Stimulated activated CD4-positive, alpha-beta T cell treated with anti-CD3 and anti-CD28 coated beads, Interleukin-12 subunit alpha, Interleukin-12 subunit beta, amount 100 ng/mL, for 4 hours (primary cell): ENCODE measurements at regions not wholly inside any gene's neighbourhood (a gene's known extent, or its start where the extent isn't known, plus 50 kb on each side); places are given as distances from the start of the nearest gene placed in this dataset.

ENCODE experiments used
- DNase-seq: peaks from one replicate; pipeline ENCODE4 v3.0.0-alpha.2; 2020

DNA sequence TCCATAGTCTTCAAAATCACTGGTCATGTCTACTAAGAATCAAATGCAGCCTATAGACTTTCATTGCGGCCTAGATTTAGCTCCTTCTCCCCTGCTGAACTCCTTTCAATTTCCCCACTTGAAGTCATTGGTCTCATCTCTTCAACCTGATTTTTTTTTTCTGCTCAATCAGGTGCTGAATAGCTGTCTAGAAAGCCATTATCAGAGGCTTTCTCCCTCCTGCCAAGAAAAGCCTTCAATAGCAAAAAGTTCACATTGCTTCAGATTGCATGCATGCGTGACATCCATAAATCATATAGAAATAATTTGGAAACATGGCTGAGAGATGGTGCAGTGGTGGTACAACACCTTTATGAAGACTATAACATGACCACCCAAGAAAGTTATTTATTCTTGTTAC lies 316.2 kb downstream of the PLK2 start:
- DNase-seq = no peak

DNA sequence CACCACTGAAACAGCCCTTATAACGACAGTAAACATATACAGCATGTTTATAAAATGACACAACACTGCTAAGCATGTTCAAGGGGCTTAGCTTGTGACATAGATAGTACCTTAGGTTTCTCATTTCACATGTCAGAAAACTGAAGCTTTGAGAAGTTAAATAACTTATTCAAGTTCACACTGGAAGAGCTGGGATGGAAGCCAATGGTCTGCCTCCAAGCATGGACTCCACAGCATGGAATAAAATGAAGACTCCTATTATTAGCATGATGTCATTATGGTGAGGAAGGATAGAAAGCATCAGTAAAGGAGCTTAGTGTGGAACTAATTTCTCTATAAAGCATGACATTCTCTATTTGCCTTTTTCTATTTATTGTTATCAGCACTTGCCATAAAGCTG lies 316.7 kb downstream of the PLK2 start:
- no peak for DNase-seq

DNA sequence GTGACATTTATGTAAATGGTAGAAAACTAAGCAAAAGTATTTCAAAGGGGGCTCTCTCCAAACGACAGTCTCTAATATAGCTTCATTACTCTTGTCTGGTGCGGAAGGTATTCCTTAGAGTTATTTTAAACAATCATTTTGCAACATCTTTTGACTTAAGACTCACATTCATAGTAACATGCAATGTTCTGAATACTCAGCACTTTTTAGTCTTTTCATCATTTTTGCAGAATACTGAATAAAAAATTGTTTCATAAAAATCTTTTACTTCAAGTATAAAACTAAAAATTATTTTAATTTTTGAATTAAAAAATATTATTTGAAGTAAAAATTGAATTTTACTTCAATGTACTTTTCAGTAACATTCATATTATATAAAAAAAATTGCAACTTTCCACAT lies 321.1 kb downstream of the PLK2 start:
- DNase-seq = no peak

DNA sequence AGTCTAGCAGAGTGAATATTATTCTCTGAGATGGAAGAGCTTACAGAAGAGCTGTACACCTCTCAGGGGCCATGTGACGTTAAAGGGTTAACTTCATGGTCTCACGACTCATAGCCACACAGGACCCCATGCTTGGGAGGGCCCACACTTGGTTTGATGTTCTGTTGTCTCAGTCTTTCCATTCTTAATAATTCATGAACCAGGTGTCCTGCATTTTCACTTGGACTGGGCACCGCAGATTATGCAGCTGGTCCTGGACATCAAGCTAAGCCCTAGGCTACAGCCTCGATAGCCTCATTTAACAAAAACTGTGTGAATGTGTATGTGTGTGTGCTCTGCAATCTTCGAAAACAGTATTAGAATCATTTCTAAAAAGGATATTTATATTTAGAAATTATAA lies 323.5 kb downstream of the PLK2 start:
- no peak for DNase-seq

DNA sequence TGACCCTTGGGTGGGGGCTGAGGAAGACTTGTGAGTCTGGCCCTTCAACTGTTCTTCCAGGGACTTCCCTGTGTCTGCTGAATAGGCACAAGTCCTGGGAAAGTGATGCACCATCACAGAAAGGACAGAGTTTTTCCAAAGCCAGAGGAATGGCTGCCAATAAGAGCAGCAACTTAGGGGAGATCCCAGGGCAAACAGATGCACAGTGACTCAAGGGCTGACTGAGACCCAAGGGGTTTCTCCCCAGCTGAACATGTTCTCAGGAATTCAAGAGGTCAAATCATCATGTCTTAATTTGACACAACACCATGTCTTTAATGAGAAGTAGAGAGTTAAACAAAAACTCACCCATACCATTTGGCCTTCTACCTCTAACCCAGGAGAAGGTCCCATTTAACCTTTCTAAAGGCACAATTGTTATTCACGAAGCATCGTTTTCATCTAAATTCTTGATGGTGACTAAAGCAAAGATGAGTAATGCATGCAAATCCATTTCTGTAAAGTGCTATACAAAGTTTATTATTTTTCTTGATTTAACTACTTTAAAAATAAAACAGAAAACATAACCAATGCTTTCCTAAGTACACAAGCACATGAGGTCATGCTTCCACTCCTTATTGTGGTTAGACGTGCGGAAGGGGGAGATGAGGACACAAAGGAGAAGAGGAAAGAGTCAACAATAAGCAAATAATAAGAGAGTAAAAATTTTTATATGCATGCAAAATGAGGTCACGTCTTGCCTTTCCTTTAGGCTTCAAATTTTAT lies 324.1 kb downstream of the PLK2 start:
- no peak for DNase-seq

DNA sequence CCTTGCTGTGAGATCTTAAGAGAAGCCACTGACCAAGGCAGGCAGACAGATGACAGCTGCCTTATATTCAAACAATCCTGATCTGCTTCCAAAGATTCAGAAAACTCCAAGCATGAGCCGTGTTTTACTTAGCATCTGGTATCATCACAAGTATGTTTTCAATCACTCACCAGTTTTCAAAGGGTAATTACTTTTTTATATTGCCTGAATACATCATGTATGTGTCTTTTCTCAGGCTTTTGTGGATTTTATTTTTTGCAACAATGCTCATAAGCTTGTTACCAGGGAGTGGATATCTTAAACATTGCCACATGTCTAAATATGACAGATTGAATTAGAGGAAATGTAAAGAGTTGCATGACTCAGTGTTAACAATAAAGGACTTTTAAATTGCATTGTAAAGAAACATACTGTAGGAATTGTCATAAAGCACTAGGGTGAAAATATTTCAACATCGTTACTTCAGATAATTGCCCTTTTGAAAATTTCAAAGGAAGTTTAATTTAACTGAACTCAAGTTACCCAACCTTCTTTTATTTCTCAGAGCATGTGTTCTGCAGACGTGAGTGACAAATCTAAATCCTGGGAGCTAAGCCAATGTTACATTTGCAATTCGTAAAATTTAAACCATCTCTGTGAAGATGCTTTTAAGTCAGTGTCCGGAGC lies 326.1 kb downstream of the PLK2 start:
- DNase-seq = no peak

DNA sequence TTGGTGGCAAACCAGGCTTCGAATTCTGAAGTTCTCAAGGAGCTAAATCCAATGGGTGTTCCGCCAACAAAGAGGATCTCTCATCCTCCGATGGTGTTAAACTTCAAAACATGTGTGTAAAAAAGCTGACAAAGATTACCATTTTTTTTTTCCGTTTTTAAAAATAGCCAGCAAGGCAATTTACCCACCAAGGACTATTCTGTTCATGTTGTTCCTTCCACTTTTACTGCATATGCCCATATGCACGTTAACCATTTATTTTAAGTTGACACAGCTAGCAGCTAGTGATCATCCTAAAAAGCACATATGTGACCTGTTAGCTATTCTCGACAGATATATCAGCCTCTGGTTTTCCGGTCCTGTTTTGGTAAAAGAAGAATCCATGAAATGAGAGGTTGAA lies 326.7 kb downstream of the PLK2 start:
- no peak for DNase-seq

DNA sequence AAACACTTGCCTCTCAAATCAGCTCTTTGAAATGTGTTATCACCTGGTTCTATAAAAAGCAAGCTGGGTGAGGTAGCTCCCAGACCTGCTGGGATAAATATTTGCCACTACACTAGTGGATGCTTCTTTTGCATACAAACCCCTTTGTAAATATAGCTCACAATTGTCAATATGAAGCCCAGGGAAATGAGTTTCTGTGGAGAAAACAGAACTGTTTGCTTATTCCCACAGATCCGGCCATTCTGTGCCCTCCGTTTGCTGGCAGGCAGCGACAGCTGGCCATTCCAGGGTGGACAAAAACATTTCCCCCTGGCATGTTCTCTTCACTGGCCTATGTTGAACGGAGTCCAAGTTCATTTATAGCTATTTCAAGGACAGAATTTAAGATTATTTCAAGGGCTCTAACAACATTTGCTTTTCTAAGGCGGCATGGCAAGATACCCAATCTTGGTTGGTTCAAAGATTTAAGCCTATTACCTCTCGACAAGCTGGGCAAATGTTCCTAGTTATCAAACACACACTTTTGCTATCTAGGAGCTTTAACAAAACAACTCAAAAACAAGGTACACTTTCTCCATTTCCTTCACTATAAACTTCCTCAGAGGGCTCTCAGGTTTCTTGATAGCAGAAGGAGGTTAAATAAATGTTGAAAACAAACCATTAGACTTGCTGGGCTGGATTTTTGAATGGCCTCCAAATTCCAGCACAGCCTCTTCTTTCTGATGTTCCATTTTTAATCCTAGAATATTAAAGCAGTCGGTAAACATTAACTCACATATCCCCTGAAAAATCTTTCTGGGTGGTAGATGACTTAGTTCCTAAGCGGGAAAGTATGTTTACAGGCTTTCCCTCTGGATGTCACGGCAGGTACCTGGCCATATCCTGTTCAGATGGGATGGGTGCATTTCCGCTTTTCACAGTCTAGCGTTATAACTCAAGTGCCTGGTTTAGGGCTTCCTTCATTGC lies 332.3 kb downstream of the PLK2 start:
- no peak for DNase-seq

DNA sequence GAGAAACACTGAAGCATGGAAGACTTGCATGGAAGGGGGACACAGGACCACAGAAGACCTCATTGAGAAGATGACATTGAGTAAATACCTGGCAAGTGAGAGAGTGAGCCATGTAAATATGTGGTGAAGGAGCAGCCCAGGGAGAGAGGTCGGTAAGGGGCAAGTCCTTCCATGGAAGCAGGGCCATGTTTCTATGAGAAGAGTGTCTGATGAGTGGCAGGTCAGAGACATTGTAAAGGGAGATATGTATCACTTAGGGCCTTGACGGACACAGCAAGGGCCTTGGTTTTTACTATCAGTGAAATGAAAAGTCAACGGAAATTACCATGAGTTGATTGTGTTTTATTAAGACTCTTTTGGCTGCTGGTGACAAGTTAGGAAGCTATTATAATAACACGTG lies 336.4 kb downstream of the PLK2 start:
- DNase-seq = no peak

DNA sequence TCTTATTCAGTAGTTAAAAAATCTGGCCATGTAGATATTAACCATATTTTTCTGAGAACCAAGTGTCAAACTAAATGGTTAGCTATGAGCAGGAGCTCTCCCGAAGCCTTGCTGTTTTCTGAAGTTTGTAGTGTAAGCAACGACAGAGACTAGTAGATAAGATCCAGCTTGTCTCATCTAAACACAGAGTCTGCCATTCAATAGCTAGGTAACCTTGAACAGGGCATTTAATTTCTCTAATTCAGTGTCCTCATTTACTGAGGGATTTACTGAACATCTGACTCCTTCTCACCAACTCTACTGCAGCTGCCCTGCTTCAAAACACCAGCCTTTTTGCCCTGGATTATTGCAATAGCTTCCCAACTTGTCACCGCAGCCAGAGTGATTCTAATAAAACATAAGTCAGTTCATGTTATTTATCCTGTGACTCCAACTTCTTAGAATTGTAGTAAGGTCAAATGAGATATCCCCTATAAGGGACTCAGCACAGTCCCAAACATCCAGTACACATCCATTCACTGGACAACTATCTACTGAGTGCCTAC lies 337.0 kb downstream of the PLK2 start:
- DNase-seq = no peak

DNA sequence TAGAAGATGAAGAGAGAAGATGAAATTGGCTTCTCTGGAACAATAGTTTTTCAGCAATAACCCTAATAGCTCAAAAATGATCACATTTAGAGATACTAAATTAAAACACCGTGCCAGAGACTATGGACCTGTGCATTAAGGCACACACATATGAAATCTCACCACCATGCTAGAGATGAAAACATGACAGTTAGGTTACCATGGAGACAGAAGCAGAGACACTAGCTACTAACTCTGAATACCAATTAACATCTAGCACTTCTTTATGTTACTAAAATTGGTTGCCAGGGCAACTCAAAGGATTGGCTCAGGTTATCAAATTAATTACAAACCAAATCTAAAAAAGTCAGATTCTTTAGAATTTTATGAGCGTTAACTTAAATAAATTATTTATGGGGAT lies 337.7 kb downstream of the PLK2 start:
- no peak for DNase-seq

DNA sequence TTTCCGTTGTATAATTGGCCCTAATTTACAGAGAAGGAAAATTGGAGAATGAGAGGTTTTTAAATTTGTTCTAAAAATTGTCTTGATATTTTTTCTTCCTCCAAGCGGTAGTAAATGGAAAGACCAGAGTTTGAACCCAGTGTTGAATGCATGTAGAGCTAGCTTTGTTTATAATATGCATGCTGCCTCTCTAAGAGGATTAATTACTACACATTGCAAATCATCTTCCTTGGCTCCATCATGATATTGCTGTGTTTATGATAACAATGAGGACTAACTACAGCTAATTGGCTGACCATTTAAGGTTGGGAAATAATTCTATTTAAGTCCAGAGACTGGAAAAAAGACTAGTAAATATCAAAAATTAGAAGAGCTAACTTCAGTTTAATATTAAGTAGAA lies 338.5 kb downstream of the PLK2 start:
- no peak for DNase-seq

DNA sequence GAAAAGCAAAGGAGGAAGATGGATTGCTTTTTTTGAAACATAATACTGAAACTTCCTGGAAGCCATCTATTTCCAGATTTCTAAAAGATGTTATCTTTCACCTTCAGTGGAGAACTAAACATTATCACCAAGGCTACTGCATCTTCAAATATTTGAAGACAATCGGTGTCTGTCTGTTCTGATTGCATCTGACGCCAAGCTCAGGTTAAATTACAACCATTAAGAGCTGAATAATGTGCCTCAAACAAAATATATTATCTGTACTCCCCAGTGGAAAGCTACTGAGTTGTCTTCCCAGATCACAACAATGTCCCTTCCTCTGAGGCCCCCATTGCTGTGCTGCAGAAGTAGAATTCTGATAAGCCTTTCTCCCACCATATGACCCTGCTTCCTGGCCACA lies 342.3 kb downstream of the PLK2 start:
- no peak for DNase-seq

DNA sequence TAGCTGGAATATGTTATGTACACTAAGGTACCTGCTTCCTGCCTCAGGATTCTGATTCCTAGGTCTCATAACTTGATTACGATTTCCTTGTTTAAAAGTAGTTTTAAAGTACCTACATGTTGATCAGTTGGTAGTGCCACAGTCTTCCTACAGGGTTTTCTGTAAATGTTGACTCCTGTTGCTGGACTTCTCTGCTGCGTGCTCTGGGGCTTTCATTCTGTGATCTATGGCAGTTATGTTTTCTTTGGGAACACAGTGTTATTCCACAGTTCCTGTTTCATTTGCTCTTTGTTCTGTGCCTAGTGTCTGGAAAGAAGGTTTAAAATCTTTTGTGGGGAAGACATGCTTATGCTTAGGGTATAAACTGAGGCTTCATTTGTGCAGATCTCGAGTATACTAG lies 343.5 kb downstream of the PLK2 start:
- DNase-seq = no peak

DNA sequence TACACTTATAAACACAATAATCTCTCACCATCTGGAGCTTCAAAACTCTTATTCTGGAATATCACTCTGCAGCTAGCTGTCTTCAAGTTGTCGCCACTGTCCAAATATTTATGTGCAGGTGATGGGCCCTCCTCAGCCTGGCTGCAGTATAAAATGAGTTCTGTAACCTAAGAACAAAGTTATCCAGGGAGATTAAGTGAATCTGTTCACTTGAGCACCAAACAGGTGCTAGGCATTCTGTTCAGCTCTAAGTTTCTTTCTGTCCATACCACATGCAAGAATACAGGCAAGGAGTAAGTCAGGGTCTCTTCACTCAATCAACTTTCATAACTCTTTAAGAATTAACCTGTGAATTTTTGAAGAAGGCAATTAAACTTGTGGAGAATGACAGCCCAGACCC lies 344.1 kb downstream of the PLK2 start:
- no peak for DNase-seq

DNA sequence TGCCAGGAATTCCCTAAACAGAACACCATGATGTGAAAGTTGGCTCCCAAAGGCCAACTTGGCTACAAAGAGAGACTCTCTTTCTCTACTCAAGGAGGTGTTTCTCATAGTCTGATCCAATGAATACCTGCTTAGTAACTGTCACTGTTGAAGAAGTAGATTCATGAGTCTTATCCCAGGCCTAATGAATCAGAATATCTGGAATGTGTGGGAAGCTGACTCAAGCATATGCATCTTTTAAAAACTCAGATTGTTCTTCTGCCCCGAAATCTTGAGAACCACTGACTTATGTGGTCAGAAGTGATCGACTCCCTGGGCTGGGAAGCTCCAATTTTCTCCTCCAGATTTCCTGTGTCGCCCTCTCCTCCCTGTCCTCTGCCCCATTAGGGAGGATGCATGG lies 345.6 kb downstream of the PLK2 start:
- DNase-seq = no peak

DNA sequence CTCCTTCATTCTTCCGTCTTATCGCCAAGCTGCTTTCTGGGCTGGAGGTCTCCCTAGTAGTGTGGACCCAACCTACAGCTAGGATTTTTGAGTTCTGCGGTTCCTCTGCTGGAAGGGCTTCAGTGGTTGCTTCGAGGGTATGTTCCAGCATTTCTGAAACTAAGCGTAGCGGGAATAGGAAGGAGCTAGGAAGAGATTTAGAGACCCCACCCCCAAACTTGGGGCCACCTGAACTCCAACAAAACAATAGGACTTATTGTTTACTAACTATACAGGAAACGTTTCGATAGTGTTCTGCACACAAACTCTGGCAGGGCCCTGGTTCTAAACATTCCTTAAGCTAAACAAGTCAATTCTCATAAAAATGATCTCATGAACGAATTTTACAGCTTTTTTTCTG lies 346.7 kb downstream of the PLK2 start:
- no peak for DNase-seq

DNA sequence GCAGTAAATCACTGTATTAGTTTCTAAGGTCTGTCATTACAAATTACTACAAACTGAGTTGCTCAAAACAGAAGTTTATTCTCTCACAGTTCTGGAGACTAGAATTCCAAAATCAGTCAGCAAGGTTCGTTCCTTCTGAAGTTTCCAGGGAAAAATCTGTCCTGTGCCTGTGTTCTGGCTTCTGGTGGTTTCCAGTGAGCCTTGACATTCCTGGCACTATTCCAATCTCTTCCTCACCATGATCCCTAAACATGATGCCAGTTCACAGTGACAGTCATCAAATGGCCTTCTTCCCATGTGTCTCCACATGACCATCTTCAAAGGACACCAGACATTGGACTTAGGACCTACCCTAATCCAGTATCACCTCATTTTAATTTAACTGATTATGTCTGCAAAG lies 351.4 kb downstream of the PLK2 start:
- no peak for DNase-seq

DNA sequence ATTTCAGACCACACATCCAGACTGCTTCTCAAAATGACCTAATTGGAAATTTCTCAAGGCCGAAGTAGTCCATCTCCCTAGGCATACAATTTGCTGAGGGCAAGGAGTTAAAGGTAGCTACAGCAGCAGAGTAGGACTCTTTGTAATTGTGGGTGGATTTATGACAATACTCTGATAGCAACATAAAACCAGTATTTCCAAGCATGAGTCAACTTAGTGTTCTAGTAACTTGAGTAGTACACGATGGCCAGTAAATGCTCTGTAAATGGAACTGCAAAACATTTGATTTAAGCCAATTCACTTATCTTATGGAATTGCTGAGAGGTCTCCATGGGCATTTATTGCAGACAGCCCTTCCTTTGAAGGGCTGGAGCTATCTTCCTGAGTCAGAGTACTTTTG lies 352.2 kb downstream of the PLK2 start:
- DNase-seq = no peak

DNA sequence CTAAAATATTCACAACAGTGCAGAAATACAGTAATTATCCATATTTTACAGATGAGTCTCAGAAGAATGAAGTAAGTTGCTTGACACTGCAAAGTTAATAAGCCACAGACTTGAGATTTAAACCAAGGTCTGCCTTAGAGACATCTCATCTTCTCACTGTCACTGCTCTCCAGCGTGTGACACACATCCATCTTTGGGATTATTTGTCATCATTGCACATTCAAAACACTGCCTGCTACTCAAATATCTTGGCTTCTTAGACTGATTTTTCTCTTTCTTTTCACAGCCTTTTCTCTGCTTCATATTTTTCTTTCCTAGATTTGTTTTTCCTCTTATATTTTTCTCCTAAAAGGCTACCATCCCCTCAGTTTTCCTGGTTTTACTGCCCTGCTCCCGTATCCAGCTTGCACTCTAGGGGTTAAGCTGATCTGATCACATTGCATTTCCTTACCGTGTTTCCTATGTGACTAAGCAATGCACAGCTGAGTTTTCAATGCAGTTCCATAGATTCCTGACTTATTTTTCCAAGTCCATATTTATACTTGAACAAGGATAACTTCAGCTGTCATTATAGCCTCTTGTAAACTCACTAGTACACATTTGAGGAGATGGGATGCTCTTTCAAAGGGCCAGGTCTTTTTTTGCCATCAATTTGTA lies 353.0 kb downstream of the PLK2 start:
- no peak for DNase-seq

DNA sequence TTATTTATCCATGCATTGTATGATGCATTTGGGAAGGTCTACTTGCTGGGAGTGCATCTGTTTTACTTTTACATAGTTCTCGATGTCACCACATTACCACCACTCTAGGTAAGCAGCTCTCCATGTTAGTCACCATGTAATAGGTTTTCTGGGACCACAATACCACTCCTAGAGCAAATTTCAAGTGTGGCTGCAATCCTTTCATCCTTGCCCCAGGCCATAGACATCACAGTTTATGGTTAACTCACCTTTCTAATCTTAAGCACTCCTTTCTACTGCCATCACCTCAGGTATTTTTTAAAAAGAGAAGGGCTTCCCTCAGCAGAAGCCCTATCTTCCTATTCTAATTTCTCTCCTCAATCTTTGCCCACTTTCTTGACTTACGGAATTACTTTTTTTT lies 354.1 kb downstream of the PLK2 start:
- no peak for DNase-seq

DNA sequence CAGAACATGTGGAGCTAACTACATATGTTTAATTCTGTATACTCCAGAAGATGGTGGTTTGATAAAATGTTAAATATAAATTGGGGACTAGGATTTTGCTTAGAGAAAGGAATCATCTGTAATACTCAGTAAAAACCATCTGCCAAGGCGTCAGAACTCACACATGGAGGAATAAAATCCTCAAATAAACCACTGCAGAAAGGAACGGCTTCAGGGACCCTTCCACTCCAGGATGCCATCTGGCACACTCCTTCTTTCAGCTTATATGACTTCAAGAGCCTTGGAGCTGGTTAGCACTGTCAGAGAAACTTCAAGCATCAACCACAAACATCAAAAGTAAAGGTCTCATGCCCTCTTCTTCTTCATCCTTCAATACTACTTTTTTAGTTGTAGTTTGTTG lies 360.6 kb downstream of the PLK2 start:
- DNase-seq = no peak

DNA sequence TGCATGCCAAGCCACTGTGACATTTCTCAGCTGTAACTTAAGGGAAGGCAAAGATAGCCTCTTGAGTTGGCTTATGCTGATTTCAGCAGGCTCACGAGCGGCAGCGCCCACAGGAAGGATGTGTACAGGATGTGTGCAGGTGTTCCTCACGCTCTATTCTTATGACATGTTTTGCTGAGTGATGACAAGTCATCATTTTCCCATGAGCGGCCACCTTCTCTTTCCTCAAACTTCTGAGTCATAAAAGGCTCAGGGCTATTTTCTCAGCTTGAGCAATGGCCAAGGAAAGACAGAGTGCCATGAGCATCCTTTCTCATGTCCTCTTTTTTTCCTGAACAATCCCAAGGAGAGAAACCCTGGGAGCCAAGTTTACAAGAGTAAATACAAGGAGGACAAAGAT lies 365.9 kb downstream of the PLK2 start:
- no peak for DNase-seq
